EL (cell line): ENCODE measurements at regions not wholly inside any gene's neighbourhood (a gene's known extent, or its start where the extent isn't known, plus 50 kb on each side); places are given as distances from the start of the nearest gene placed in this dataset.
A peak's percentile ranks its signal among the peaks of the same experiment; 100 is the strongest.
"Not testable (repeated sequence)": the region's sequence is repeated elsewhere in the genome, so short reads cannot be mapped to it uniquely, and the experiment has no call there.

Experiments
- DNase-seq: peaks from one replicate; pipeline ENCODE4 v3.0.0-alpha.2; 2016

GRCh38 chrX:45524805-45525204 lies 324.1 kb upstream of the DIPK2B start:
- DNase-seq, result no peak

DNA sequence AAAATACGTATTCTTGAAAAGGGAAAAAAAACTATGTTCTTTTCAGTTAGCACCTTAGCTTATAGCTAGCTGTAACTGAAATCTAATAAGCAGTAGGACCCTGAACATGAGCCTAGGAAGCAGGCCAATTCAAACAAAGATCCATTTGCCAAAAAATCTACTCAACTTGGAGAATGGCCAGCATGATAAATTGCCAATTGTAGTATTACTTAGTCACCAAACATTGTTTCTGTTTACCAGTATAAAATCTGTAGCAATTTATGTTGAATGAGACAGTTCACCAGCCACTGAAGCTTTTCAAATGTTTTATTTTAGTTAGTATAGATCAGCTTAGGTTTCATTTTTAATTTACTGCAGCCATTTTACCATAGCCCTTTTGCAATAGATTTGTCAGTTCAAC lies 323.6 kb upstream of the DIPK2B start:
- peak; percentile 51 for DNase-seq

- no peak for DNase-seq
Measured at GRCh38 chrX:45518552-45518951, 317.9 kb upstream of the DIPK2B start.

- peak; percentile 74 for DNase-seq
Measured at GRCh38 chrX:45517090-45517973, 316.7 kb upstream of the DIPK2B start.

DNA sequence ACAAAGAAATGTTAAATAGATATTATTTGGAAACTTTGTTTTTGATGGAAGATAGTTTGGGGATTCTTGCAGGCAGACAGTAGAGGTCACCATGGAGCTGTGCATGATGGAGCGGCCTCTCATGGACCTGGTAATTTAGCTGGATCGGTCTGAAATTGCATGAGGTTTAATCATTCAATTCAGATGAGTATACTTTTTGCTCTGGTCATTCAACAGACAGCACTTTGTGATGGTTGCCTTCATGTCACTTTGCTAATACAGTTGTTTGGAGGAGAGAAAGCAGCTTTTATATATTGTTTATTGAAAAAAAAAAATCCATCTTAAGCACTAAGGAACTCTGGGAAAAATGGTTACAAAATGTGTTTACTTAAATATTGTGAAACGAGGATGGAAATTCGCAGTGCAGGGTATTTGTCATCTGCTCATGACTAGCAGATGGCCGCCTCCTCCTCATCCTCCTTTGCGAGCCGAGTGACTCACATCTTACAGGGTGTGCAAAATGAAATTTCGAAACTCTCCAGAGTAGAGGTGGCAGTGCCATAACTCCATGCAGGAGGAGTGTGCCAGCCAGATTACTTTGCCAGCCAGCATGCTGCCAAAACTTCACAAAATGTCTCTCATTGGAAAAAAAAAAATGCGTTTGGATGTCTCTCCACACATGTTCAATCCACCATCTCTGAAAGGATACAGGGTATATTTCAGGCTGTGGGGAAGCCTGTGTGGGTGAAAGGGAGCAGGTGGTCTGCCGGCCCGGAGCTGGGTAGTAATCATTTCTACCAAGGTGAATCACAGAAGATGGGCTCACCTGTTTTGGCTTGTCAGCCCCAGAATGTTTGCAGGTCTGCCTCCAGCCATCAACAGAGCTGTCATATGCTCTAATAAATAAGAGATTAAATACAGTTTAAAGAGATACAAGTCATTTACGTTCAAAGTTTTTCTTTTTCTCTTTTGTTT lies 314.9 kb upstream of the DIPK2B start:
- peak; percentile 89 for DNase-seq

DNA sequence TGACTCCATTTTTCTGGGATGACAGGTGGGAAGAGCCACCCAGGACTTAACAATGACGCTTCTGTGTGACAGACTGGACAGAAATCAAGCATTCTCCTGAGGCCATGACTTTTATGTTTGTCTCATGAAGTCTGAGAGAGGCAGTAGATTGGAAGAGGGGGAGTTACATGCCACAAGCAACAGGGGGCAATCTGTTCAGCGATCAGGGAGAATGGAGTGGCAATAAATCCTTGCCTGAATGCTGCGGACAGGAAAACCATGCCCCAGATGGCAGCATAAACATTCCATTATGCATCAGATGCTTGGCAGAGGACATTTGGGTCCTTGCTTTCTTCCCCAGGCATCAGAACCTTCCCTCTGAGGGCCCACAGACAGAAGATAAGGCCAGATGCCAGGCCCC lies 312.4 kb upstream of the DIPK2B start:
- no peak for DNase-seq

DNA sequence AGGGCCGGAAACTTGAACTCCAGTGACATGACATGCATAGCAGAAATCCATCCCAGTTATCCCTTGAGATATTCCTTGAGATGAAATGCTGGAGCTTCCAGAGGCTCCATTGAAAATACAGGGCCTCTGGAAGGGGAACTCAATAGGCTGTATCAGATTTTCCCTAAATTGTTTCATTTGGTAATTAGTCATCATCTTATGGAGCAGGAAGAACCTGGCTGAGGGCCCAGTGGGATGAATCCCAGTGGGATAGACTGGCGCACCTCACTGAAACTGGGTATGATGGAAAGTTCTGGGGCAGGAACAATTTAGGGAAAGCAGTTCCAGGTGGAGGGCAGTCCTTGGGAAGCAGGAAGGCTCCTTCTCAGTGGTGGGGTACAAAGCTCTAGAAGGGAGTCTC lies 307.8 kb upstream of the DIPK2B start:
- peak; percentile 38 for DNase-seq

DNA sequence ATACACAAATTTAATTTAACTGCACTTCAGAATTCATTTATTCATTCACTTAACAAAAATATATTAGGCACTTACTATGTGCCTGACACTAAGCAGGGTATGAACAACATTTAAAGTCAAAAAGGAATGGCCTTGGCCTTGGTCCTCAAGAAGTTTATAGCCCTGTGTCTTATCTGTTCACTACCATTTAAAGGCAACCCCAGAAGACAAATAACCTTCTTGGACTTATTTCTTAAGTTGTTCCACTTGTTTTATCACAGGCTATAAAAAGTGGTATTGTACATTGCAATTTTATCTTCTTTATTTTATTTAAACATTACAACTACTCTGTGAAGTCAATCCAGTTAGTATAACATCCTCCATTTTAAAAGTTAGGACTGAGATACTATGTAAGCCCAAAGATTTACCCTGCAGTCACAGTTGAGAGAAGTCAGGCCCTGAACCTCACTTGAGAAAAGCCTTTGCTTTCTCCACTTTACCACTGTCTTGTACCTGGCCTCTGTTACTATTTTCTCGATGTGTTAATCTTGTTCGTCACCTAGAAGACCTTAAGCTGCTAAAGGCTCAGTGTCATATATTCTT lies 305.6 kb upstream of the DIPK2B start:
- no peak for DNase-seq

DNA sequence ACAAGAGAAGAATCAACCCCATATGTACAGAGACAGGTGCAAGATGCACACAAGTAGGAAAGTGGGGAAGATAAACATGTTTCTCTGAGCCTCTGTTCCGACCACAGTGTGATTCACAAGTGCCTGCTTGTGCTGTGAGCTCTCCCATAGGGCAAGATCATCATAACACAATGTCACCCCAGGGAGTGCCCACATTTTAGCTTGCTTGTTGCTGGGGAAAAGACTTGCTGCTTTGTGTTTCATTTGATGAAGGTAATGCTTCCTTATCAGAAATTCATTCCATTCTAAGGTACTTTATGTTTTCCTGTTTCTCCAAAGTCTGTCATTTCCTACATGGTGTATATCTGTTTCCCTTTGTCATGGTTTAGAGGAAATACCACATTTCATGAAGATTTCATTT lies 304.5 kb upstream of the DIPK2B start:
- DNase-seq, result peak; percentile 49

- not testable (repeated sequence) for DNase-seq
Measured at GRCh38 chrX:45503787-45504362, 303.2 kb upstream of the DIPK2B start.

DNA sequence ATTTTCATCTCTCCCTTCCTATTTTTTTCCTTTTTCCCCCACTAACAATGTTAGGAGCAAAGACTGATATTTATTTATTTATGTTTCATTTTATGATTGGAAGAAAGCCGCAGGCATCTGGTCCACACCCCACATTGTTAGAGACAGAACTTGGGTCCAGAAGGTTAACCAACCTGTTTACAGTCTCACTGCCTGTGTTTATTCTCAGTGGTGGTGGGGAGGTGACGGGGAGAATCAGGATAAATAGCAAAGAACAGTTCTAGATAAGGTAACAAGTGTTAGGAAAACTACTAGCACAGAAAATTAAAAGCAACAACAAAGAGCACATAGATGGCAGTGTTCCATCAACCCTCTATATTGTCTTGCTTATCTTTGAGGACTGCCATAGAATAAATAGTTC lies 301.7 kb upstream of the DIPK2B start:
- DNase-seq, result no peak

GRCh38 chrX:45497290-45497689 lies 296.6 kb upstream of the DIPK2B start:
- DNase-seq, result no peak

- DNase-seq, result peak; percentile 18
Measured at GRCh38 chrX:45485719-45486118, 285.0 kb upstream of the DIPK2B start.

- DNase-seq, result peak; percentile 87
Measured at GRCh38 chrX:45479835-45480422, 279.3 kb upstream of the DIPK2B start.

- DNase-seq, result peak; percentile 83
Measured at GRCh38 chrX:45479196-45479834, 278.6 kb upstream of the DIPK2B start.

GRCh38 chrX:45472968-45473367 lies 272.3 kb upstream of the DIPK2B start:
- DNase-seq, result peak; percentile 77

- DNase-seq, result not testable (repeated sequence)
Measured at GRCh38 chrX:45467537-45467936, 266.9 kb upstream of the DIPK2B start.

DNA sequence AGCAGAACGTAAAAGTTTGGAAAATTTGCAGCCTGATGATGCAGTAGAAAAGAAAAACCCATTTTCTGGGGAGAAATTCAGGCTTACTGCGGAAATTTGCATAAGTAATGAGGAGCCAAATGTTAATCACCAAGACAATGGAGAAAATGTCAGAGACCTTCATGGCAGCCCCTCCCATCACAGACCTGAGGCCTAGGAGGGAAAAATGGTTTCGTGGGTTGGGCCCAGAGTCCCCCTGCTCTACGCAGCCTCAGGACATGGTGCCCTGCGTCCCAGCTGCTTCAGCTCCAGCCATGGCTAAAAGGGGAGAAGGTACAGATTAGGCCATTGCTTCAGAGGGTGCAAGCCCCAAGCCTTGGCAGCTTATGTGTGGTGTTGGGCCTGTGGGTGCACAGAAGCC lies 255.1 kb upstream of the DIPK2B start:
- DNase-seq, result not testable (repeated sequence)

- DNase-seq, result no peak
Measured at GRCh38 chrX:45454290-45454689, 253.6 kb upstream of the DIPK2B start.

DNA sequence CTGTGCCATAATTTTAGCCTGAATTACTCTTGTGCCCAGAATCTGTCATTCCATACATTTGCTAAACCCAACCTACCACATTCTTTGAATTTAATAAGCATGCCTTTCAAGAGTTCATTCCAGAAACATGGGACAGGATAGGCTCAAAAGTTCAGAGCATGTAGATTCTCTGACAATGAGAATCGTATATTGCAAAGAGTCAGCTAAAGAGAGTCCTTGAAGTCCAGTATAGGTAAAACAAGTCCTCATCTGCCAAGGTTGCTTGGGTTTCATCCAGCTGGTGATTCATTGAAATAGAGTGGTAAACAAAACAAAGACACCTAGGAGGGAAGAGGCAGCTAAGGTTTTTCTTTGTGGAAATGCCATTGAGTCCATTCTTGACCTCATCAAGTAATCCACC lies 249.3 kb upstream of the DIPK2B start:
- DNase-seq, result peak; percentile 39

GRCh38 chrX:45447995-45448394 lies 247.3 kb upstream of the DIPK2B start:
- DNase-seq, result no peak

- DNase-seq, result no peak
Measured at GRCh38 chrX:45447331-45447730, 246.7 kb upstream of the DIPK2B start.
